K562 (cell line): ENCODE measurements at regions not wholly inside any gene's neighbourhood (a gene's known extent, or its start where the extent isn't known, plus 50 kb on each side); places are given as distances from the start of the nearest gene placed in this dataset.

Experiments
- ATAC-seq: fragments of 200-7000 bp; cut with Tn5 transposase; 3 replicates; pipeline ENCODE4 v1.9.1; 2020; ENCODE audit warnings: moderate library complexity
- BruUV-seq: library from RNA; stranded (reverse); fragments of 400-500 nt; replicated peaks from 2 replicates; lab custom pipeline; 2021; lab: Mats Ljungman, UMichigan
- CTCF ChIA-PET: fragments of 300-600 bp; formaldehyde crosslinking; extraction: SDS; loops from one replicate; lab custom pipeline; 2021; ENCODE audit warnings: low intra/inter-chr PET ratio; lab: Yijun Ruan, JAX
- POLR2A ChIA-PET: fragments of 300-600, 350-650 bp; sonication (Branson Sonifier 250); formaldehyde crosslinking; extraction: SDS; loops from one replicate; lab custom pipeline; 2021; ENCODE audit warnings: antibody characterized with exemption, inconsistent platforms; lab: Yijun Ruan, JAX
- DNase-seq, 4 experiments: peaks; one replicate each; pipeline versions ENCODE4 v3.0.0 to v3.0.0-alpha.2; 2011 to 2018; ENCODE audit warnings: low spot score in 3 of 4, mixed read lengths in 3 of 4; ENCODE audit errors: extremely low read depth in 1 of 4
- FAIRE-seq: peaks from 2 replicates; lab custom pipeline; 2011; peaks lifted over from hg19 to GRCh38; lab: Jason Lieb, UNC
- H2AFZ ChIP-seq: 2 replicates; pipeline ENCODE4 v1.6.0; 2011; ENCODE audit warnings: low read depth, low read length, control low read depth, inconsistent platforms
- H3K27ac ChIP-seq: fragments of 200-600 bp; 3 replicates; pipeline ENCODE4 v1.8.0; 2011; ENCODE audit warnings: low read depth, mild to moderate bottlenecking, control low read depth, inconsistent platforms, low read length, moderate library complexity, mixed read lengths; ENCODE audit errors: extremely low read depth
- H3K27me3 ChIP-seq, 2 experiments: fragments of 300-600 bp in 1 of 2; 2 replicates in 1 of 2; 3 replicates in 1 of 2; pipeline versions ENCODE4 v1.6.0 to v1.8.0; 2011; ENCODE audit warnings: inconsistent platforms in 2 of 2, low read length in 2 of 2, mild to moderate bottlenecking in 1 of 2, mixed read lengths in 1 of 2, moderate library complexity in 1 of 2; ENCODE audit not compliant: control insufficient read depth in 2 of 2, insufficient read depth in 2 of 2
- H3K36me3 ChIP-seq: fragments of 300-600 bp; 3 replicates; pipeline ENCODE4 v1.8.0; 2011; ENCODE audit warnings: mild to moderate bottlenecking, low read length, inconsistent platforms; ENCODE audit not compliant: control insufficient read depth, insufficient read depth
- H3K4me1 ChIP-seq, 2 experiments: fragments of 200-600 bp in 1 of 2; replicated peaks in 1 of 2; 2 replicates in 1 of 2; 3 replicates in 1 of 2; pipeline versions ENCODE4 v1.5.1 to v1.8.0; 2011; ENCODE audit warnings: inconsistent platforms in 2 of 2, low read length in 2 of 2, mild to moderate bottlenecking in 1 of 2, mixed read lengths in 1 of 2, moderate library complexity in 1 of 2; ENCODE audit not compliant: control insufficient read depth in 2 of 2, insufficient read depth in 2 of 2
- H3K4me2 ChIP-seq: 2 replicates; pipeline ENCODE4 v1.6.1; 2011; ENCODE audit warnings: low read length, control low read depth, inconsistent platforms, mixed read lengths; ENCODE audit not compliant: insufficient read depth
- H3K4me3 ChIP-seq: fragments of 200-600 bp; sonication (generic), shearing (Covaris generic); 2 replicates; pipeline ENCODE4 v1.5.1; 2016; ENCODE audit warnings: control low read depth, inconsistent platforms
- H3K79me2 ChIP-seq: fragments of 200-600 bp; 3 replicates; pipeline ENCODE4 v1.8.0; 2011; ENCODE audit warnings: low read length, inconsistent platforms; ENCODE audit not compliant: control insufficient read depth, insufficient read depth
- H3K9ac ChIP-seq, 2 experiments: 2 replicates each; pipeline versions ENCODE4 v1.6.0 to v1.6.1; 2011; ENCODE audit warnings: low read depth in 2 of 2, low read length in 2 of 2, control low read depth in 1 of 2, inconsistent platforms in 1 of 2, mild to moderate bottlenecking in 1 of 2, mixed read lengths in 1 of 2; ENCODE audit not compliant: insufficient read depth in 1 of 2
- H3K9me1 ChIP-seq: one replicate; pipeline ENCODE4 v1.6.0; 2011; ENCODE audit warnings: inconsistent platforms, mild to moderate bottlenecking, low read length, moderate library complexity; ENCODE audit not compliant: control insufficient read depth, insufficient read depth
- H3K9me3 ChIP-seq: replicated peaks from 2 replicates; pipeline ENCODE4 v1.5.1; 2011; ENCODE audit warnings: low read depth, low read length, inconsistent platforms; ENCODE audit not compliant: control insufficient read depth, insufficient read depth
- H4K20me1 ChIP-seq: replicated peaks from 2 replicates; pipeline ENCODE4 v1.6.1; 2011; ENCODE audit warnings: low read length, inconsistent platforms, mixed read lengths; ENCODE audit not compliant: control insufficient read depth, insufficient read depth
- ETS2 ChIP-seq: IDR thresholded peaks from 2 replicates; pipeline ENCODE4 v1.6.1; 2016; ENCODE audit warnings: borderline replicate concordance, missing genetic modification characterization, mild to moderate bottlenecking, moderate library complexity, missing compliant biosample characterization; ENCODE audit not compliant: poor library complexity, severe bottlenecking
- GTF2A2 ChIP-seq: IDR thresholded peaks from 2 replicates; pipeline ENCODE4 v1.6.1; 2016; ENCODE audit warnings: mild to moderate bottlenecking, missing genetic modification characterization, missing compliant biosample characterization
- HDAC8 ChIP-seq: fragments of 450-650 bp; IDR thresholded peaks from 2 replicates; pipeline ENCODE4 v1.6.1; 2016; ENCODE audit warnings: mild to moderate bottlenecking, missing genetic modification characterization, moderate library complexity, missing compliant biosample characterization
- KLF16 ChIP-seq: IDR thresholded peaks from 2 replicates; pipeline ENCODE4 v1.6.1; 2016; ENCODE audit warnings: antibody characterized with exemption
- MEIS2 ChIP-seq: fragments of 450-650 bp; IDR thresholded peaks from 2 replicates; pipeline ENCODE4 v1.6.1; 2014; ENCODE audit warnings: mild to moderate bottlenecking; ENCODE audit not compliant: partially characterized antibody
- RCOR1 ChIP-seq, 2 experiments: IDR thresholded peaks; 2 replicates each; pipeline ENCODE4 v1.6.1; 2012; ENCODE audit warnings: low read depth in 2 of 2, low read length in 2 of 2, borderline replicate concordance in 1 of 2, improper control_type of control experiment in 1 of 2
- SMARCE1 ChIP-seq: fragments of 450-650 bp; IDR thresholded peaks from 2 replicates; pipeline ENCODE4 v1.7.1; 2016; ENCODE audit warnings: mild to moderate bottlenecking
- SOX6 ChIP-seq: fragments of 450-650 bp; IDR thresholded peaks from 2 replicates; pipeline ENCODE4 v1.6.1; 2014; ENCODE audit warnings: mild to moderate bottlenecking
- ZBTB33 ChIP-seq: sonication (generic); formaldehyde crosslinking; IDR thresholded peaks from 2 replicates; pipeline ENCODE4 v1.8.1; 2023; ENCODE audit warnings: mild to moderate bottlenecking, missing genetic modification reagents
- ZC3H8 ChIP-seq: fragments of 450-650 bp; IDR thresholded peaks from 2 replicates; pipeline ENCODE4 v1.6.1; 2017
- ZNF197 ChIP-seq: fragments of 200-800 bp; sonication (Bioruptor generic); IDR thresholded peaks from 2 replicates; pipeline ENCODE4 v1.6.1; 2016; ENCODE audit warnings: low read depth, missing genetic modification characterization, missing compliant biosample characterization
- ZNF609 ChIP-seq: sonication (generic); formaldehyde crosslinking; IDR thresholded peaks from 2 replicates; pipeline ENCODE4 v1.8.1; 2023; ENCODE audit warnings: missing genetic modification reagents, mild to moderate bottlenecking, borderline replicate concordance
- WGBS: fragments of 100-300 bp; shearing (Covaris generic); methylation state at CpG from one replicate; pipeline ENCODE4 v1.1.6; 2016; ENCODE audit warnings: low coverage, mixed read lengths; ENCODE audit not compliant: insufficient coverage; ENCODE audit errors: missing lambda C conversion rate; 5-methylcytosine and 5-hydroxymethylcytosine counted together
- in situ Hi-C: fragments of 300-500 bp; cut with MboI; formaldehyde crosslinking; loops from 4 replicates; pipeline ENCODE4 v1.15.0; 2018; ENCODE audit warnings: inconsistent platforms, mixed read lengths
- intact Hi-C: fragments of 100-400 bp; cut with micrococcal nuclease; formaldehyde crosslinking; loops from 2 replicates; pipeline ENCODE4 v1.14.2; 2022

- TF ChIP-seq ETS2 (no peak), SOX6 (no peak), SMARCE1 (no peak), ZC3H8 (no peak), ZNF197 (CRISPR knock-in tag) (no peak)
Measured at GRCh38 chr4:133799717-133800315, 401.8 kb downstream of the PABPC4L start (continued).

GRCh38 chr4:133777661-133778060 lies 423.9 kb downstream of the PABPC4L start:
- in situ Hi-C loops (no loop called here), intact Hi-C loops (no loop called here)
- no peaks in the 10 kb centered on the region for H3K4me1 ChIP-seq
- BruUV-seq: no TSS peak
- TF ChIP-seq ZBTB33 (no peak), KLF16 (no peak), RCOR1 (IDR thresholded peaks at IDR 0.05; ENCODE audit: borderline replicate concordance in 1 of 2, low read depth in 2 of 2, low read length in 2 of 2) (no peak), GTF2A2 (tag) (no peak), MEIS2 (no peak), ZNF609 (no peak), HDAC8 (tag) (no peak)
- CTCF ChIA-PET: no interaction called here
- no peak overlapping the region for H3K9ac ChIP-seq
- WGBS: 0% methylated on average over 2 of the region's 2 CpGs
- no peak overlapping the region for H3K4me2 ChIP-seq
- H4K20me1 ChIP-seq: no peaks in the 10 kb centered on the region
- H3K79me2 ChIP-seq: no peaks in the 10 kb centered on the region
- no peak overlapping the region for H3K4me3 ChIP-seq
- POLR2A ChIA-PET: no interaction called here
- no peaks in the 10 kb centered on the region for H3K9me1 ChIP-seq
- FAIRE-seq (no peak), DNase-seq (no peak), ATAC-seq (no peak)
- no peaks in the 10 kb centered on the region for H3K27me3 ChIP-seq
- no peak overlapping the region for H2AFZ ChIP-seq
- H3K27ac ChIP-seq: no peak overlapping the region
- H3K9me3 ChIP-seq: no peaks in the 10 kb centered on the region
- no peaks in the 10 kb centered on the region for H3K36me3 ChIP-seq
